ENCODE measurements at regions not wholly inside any gene's neighbourhood (a gene's known extent, or its start where the extent isn't known, plus 50 kb on each side); places are given as distances from the start of the nearest gene placed in this dataset.

DNA sequence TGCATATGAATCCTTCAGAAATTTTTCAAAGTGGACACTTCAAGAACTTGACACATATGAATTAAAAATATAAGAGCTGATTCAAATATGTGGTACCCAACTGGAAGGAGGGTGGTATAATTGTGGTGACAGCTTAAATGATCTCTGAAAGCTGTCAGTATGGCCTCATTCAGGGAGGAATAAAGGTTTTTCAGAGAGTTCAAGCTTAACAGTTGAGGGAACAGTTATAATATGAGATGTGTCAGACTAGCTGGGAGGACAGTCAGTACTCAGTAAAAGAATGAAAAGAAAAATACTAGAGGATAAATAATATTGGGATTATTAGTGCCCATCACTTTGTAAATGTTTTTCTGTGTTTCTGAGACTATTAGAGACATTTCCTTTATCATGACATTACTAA is 277.5 kb downstream of the RASSF9 start:
- Histone ChIP-seq H3K4me2 (ENCODE audit: insufficient read depth in 1 of 2, low read depth in 2 of 2, low read length in 2 of 2) (no peak overlapping the region), H2BK15ac (ENCODE audit: low read length) (no peak overlapping the region), H3K4me1 (replicated peaks in 1 of 4; ENCODE audit: control insufficient read depth in 3 of 4, insufficient read depth in 4 of 4, low read length in 3 of 4) (no peaks in the 10 kb centered on the region), H3K27me3 (replicated peaks in 1 of 4; ENCODE audit: control insufficient read depth in 3 of 4, extremely low read depth in 1 of 4, insufficient read depth in 3 of 4, low read length in 3 of 4) (no peaks in the 10 kb centered on the region), H4K91ac (replicated peaks; ENCODE audit: insufficient read length, low read length) (no peak overlapping the region), H2AK5ac (ENCODE audit: low read depth, low read length) (no peak overlapping the region), H3K79me1 (ENCODE audit: low read depth, low read length) (no peaks in the 10 kb centered on the region), H3K36me3 (ENCODE audit: control insufficient read depth in 2 of 4, insufficient read depth in 4 of 4, low read length in 3 of 4) (no peaks in the 10 kb centered on the region), H4K5ac (ENCODE audit: insufficient read length, low read depth, low read length) (no peak overlapping the region), H3K23me2 (ENCODE audit: low read depth, low read length) (no peaks in the 10 kb centered on the region), H3K18ac (ENCODE audit: extremely low read depth, low read length) (no peak overlapping the region), H3K56ac (replicated peaks; ENCODE audit: insufficient read length, low read depth, low read length) (no peak overlapping the region), H3K14ac (ENCODE audit: insufficient read length) (no peak overlapping the region), H3K4ac (replicated peaks; ENCODE audit: insufficient read length, low read depth, low read length) (no peak overlapping the region), H3K79me2 (ENCODE audit: control insufficient read depth in 1 of 2, insufficient read depth in 2 of 2, low read length in 2 of 2) (no peaks in the 10 kb centered on the region), H4K8ac (ENCODE audit: extremely low read depth, insufficient read depth, low read length) (no peak overlapping the region), H3K27ac (ENCODE audit: low read depth, low read length) (no peak overlapping the region), H3K4me3 (ENCODE audit: extremely low read depth in 1 of 4, insufficient read depth in 2 of 4, low read depth in 3 of 4, low read length in 4 of 4) (no peak overlapping the region), H2BK20ac (ENCODE audit: low read length) (no peak overlapping the region), H4K20me1 (replicated peaks in 1 of 2; ENCODE audit: control insufficient read depth in 1 of 2, insufficient read depth in 2 of 2, low read length in 2 of 2) (no peaks in the 10 kb centered on the region), H2BK5ac (ENCODE audit: low read depth, low read length) (no peak overlapping the region), H2BK120ac (replicated peaks; ENCODE audit: low read depth, low read length) (no peak overlapping the region), H3K9ac (replicated peaks in 1 of 4; ENCODE audit: extremely low read depth in 1 of 4, low read depth in 3 of 4, low read length in 3 of 4) (no peak overlapping the region), H2AFZ (ENCODE audit: low read length) (no peak overlapping the region), H3K23ac (ENCODE audit: insufficient read length) (no peak overlapping the region), H2BK12ac (ENCODE audit: low read depth, low read length) (no peak overlapping the region), H3K9me3 (ENCODE audit: insufficient read depth in 2 of 2, low read depth in 1 of 2, low read length in 1 of 2) (no peaks in the 10 kb centered on the region)
- TF ChIP-seq RFX5 (IDR thresholded peaks at IDR 0.05; ENCODE audit: borderline replicate concordance, low read depth, low read length) (no peak), CBX8 (IDR thresholded peaks at IDR 0.05; ENCODE audit: borderline replicate concordance, low read depth, low read length) (no peak), TBP (IDR thresholded peaks at IDR 0.05; ENCODE audit: low read depth, low read length) (no peak), GABPA (IDR thresholded peaks at IDR 0.05; ENCODE audit: borderline replicate concordance, insufficient read depth, low read length) (no peak), BCL11A (IDR thresholded peaks at IDR 0.05; ENCODE audit: low read depth in 2 of 2, low read length in 2 of 2) (no peak), RNF2 (IDR thresholded peaks at IDR 0.05; ENCODE audit: borderline replicate concordance, low read depth, low read length, missing control alignments, poor library complexity, severe bottlenecking) (no peak), KDM4A (IDR thresholded peaks at IDR 0.05; ENCODE audit: low read depth, low read length, severe bottlenecking) (no peak), CHD1 (IDR thresholded peaks at IDR 0.05; ENCODE audit: low read depth, low read length) (no peak), TCF12 (IDR thresholded peaks at IDR 0.05; ENCODE audit: low read depth, low read length) (no peak), BRCA1 (IDR thresholded peaks at IDR 0.05; ENCODE audit: low read depth, low read length) (no peak), CBX5 (IDR thresholded peaks at IDR 0.05; ENCODE audit: low read depth, low read length) (no peak)
- TF ChIP-seq, protein P1, sequence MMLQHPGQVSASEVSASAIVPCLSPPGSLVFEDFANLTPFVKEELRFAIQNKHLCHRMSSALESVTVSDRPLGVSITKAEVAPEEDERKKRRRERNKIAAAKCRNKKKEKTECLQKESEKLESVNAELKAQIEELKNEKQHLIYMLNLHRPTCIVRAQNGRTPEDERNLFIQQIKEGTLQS (IDR thresholded peaks at IDR 0.05; ENCODE audit: insufficient read depth, low read depth, low read length), result no peak
- CTCF ChIA-PET (ENCODE audit: partially characterized antibody), result interaction anchor here (0.6 to 1.6 kb wide), 3 partner anchors 91 to 394 kb away, joined by 3 to 5 read pairs (median 3); no protein-coding TSS in a partner anchor
- no peak for DNase-seq (ENCODE audit: low read depth in 1 of 2, low spot score in 2 of 2)
- FAIRE-seq, result no peak
- POLR2A ChIA-PET (ENCODE audit: partially characterized antibody), result interaction anchor here (1.4 kb wide), 1 partner anchor 277 kb away, joined by 3 read pairs; the partner anchor contains the start of gene RASSF9
